ENCODE measurements at regions not wholly inside any gene's neighbourhood (a gene's known extent, or its start where the extent isn't known, plus 50 kb on each side); places are given as distances from the start of the nearest gene placed in this dataset.

- peak; percentile 62 for DNase-seq (ENCODE audit: low read depth)
Measured at GRCh38 chr16:66212428-66212827, 154.1 kb upstream of the CDH5 start.

GRCh38 chr16:66211651-66212050, 154.8 kb upstream of the CDH5 start:
- no peak for DNase-seq (ENCODE audit: low read depth)

DNA sequence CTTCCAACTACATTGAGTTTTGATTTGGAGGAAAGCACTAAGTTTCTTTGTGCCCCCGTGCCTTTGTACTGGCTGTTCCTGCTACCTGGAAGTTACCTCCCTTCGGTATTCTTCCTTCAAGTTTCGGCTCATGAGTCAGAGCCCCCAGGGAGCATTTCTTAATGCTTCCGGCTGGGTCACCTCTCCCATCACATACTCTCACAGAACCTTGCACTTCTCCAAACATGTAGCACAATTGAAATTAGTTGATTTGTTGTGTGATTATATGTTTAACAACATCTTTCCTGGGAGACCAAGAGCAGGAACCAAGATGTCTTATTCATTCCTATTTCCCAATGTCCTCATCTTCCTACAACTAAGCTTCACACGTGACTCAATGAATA, 158.6 kb upstream of the CDH5 start:
- DNase-seq (ENCODE audit: low read depth), result no peak

DNA sequence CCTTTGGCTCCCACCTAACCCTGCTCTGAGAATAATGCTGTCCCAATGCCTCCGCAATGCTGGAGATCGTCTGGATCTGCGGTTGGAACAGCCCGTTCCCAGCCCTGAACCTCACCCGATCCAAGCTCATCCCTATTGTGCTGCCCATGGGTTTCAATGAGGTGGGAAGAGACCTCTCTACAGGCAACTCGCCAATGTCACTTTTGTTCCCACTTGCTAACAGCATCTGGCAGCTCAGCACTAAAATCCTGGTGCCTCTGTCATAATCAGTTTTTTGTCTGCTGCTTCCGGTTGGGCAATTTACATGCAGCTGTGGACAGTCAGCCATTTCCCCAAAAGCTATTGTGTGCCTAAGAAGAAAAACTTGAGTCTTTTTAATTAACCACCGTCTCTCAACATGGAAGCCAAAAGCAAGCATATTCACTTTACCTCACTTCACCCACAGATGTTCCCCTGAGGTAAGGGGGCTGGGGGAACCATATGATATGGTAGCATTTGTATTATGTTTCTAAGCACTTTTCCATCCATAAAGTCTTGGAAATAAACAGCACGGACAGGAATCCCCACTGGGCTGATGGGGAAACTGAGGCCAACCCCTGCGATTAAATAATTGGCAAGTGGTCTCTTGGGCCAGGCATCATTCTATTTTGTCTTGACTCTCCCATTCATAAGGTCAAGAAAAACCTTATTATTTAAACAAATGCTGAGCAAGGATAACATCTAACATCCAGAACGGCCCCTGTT, 159.2 kb upstream of the CDH5 start:
- peak; percentile 16 for DNase-seq (ENCODE audit: low read depth)

DNA sequence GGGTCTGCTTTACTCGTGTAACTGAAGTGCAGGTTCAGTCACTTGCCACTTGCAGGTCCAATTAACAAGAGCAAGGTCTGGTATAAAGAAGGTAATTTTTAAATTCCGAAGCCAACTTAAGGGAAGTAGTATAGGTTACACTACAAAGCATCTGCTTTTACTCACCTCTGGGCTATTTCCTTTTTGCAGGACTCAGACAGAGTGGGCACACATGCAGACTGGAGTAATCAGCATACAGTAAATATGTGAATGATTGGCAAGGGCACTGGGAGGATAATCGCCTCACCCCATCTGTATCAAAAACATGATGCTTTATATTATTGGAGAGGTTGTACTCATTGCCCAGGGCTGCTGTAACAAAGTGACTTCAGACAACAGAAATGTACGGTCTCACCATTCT, 160.1 kb upstream of the CDH5 start:
- no peak for DNase-seq (ENCODE audit: low read depth)

DNA sequence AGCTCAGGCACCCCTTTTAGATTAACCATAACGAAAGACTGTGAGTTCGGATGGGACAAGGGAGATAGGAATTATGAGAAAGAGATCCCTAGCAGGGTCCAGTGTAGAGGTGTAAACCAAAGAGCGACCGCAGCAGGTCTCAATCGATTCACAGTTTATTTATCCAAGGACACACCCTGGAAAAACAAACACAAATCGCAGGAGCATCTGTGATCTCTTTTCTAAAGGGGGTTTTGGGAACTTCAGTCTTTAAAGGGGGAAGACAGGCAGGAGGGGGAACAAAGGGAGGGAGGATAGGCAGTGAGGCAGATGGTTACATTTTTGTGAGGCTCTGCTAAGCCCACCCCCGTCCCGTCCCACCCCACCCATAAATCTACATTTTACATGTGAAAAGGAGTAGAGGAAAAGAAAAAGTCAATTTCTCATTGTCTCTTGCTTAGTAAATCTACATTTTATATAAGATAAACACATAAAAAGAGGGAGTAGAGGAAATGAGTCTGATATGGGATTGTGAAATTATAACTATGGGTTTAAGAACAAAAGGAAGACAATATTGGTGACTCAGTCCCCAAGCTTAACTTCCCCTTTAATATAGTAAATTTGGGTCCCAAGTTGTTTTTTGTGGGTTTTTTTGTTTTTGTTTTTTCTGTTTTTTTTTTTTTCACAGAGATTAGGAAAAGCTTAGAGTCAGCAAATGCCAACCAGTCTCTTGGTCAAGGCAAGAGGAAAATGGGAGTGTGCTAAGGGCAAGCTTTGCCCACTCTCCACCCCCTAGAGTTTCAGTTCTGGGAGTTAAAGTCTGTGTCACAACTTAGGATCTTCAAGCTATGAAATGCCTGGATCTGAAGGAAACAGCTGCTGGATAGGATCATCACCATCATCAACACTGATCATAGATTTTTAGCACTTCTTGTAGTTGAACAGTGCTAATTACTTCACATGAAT, 160.9 kb upstream of the CDH5 start:
- DNase-seq (ENCODE audit: low read depth), result peak; percentile 61

DNA sequence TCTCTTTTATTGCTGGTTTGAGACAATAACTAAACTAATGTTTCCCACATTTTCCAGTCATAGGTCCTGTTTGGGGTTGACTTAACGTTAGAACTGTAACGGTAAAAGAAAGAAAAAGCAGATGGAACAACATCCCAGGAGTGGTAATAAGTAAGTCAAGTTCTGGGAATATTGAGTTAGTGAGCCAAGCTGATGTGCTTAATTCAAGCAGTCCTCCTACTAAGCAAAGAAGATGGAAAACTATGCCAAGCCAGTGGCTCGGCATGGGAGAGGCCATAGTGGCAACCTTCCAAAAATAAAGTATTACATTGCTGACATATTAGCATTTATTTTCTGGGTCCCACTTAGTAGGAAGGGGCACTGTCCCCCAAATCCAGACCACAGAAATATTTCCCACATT, 161.7 kb upstream of the CDH5 start:
- DNase-seq (ENCODE audit: low read depth), result peak; percentile 59

GRCh38 chr16:66203476-66203875, 163.0 kb upstream of the CDH5 start:
- no peak for DNase-seq (ENCODE audit: low read depth)

- no peak for DNase-seq (ENCODE audit: low read depth)
Measured at GRCh38 chr16:66199189-66199588, 167.3 kb upstream of the CDH5 start.

GRCh38 chr16:66198641-66199040, 167.8 kb upstream of the CDH5 start:
- DNase-seq (ENCODE audit: low read depth), result no peak

GRCh38 chr16:66197668-66198278, 168.7 kb upstream of the CDH5 start:
- no peak for DNase-seq (ENCODE audit: low read depth)

GRCh38 chr16:66196770-66197169, 169.7 kb upstream of the CDH5 start:
- no peak for DNase-seq (ENCODE audit: low read depth)

DNA sequence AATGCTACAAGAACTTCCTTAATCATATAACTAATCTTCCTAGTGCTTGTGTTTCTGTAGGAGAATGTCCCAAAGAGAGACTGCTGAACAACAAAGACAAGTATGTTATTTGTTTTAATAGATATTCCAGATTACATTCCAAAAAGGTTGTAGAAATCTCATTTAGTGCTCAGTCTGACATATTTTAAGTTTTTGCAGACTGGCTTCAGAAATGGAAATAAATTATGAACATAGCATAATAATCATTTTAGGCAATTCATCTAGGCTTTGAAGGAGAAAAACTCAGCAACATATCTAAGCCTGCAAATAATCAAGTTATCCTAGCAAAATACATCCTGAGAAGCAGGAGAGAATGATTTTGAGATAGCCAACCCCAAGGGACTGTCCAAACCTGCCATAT, 171.6 kb upstream of the CDH5 start:
- no peak for DNase-seq (ENCODE audit: low read depth)

- DNase-seq (ENCODE audit: low read depth), result no peak
Measured at GRCh38 chr16:66193543-66194229, 172.8 kb upstream of the CDH5 start.

- peak; percentile 59 for DNase-seq (ENCODE audit: low read depth)
Measured at GRCh38 chr16:66190411-66190810, 176.1 kb upstream of the CDH5 start.

DNA sequence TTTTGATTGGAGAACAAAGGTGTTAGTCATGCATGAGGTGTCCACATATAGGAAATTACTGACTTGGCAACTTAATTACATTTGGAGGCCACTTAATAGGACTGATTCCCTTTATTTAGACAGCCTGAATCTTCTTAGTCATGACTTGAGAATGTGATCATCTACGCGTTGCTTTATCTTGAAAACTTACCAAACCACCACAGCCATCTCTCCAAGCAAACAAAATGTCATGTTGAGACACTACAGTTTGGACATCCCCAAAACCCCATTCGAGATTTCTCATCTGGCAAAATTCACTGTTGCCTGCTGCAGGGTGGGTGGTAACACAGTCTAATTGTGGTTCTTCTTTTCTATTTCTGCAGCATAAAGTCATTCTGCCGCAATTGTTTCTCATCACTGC, 176.5 kb upstream of the CDH5 start:
- peak; percentile 42 for DNase-seq (ENCODE audit: low read depth)

DNA sequence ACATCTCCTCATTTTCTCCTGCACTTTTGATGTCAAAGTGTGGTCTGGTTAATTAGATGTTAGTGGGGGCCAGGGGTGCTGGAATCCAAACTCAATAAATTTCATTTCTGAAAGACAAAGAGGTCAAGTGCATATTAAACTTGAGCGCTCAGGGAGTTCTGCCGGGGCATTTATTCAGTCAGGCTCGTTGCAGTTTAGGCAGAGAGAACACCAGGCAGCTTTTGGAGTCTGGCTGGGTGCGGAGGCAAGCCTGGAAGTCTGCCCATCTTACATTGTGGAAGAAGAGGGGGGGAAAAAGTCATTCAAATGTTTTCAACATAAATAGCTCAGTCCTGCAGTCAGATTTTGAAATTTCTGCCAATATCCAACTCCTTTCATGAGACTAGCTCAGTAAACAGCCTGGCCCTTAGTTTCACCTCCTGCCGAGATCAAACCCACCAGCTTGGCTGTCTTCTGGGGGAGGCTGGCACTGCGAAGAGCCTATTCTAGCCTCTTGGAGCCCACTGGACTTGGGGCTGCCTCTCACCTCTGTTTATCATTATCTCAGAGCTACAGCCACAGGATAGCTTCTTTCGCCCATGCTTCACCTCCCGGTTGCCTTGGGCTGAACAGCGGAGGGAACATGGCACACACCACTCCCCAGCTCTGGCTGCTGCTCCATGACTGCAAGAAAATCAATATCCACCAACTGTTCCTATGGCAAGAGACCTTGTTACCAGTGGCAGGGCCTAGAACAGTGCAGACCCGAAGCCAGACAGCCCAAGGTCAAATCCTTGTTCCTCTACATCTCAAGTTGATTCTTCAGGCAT, 177.4 kb upstream of the CDH5 start:
- DNase-seq (ENCODE audit: low read depth), result no peak

DNA sequence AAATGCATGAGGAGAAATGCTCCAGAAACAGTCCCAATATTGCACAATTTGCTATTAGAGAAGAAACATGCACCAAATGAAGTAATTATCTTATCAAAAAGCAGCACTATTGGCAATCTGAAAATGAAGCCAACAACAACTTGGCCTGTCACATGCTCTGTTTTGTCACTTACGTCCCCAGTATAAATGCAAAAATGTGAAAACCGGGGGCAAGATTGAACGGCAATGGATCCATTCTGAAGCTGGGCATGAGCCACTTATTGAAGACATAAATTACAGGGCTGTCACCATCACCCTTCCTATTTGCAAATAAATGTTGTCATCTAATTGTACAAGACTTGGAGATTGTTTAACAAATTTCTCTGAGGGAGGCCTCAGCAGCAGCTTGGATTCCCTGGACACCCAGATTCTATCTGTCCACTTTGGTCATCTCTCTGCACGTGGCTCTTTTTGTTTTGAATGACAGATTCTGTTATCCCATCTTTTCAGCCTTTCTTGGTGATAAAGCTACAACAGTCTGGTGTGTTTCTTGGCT, 180.2 kb upstream of the CDH5 start:
- no peak for DNase-seq (ENCODE audit: low read depth)

DNA sequence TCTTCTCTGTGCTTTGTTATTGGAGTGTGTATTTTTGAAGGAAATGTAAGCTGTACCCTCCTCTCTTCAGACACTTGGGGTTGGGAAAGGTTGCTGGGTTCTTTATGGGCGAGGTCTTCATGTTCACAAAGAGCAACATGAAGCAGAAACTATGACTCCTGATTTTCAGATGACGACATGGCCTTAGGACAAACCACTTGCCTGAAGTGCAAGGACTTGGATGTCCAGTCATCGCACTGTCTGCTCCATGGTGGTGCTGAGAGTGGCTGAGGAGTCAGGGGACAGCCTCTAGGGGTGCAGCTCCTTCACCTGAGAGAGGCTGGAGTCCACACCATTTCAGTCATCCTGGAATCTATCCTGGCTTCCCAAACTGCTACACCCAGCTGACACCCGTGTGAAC, 183.9 kb upstream of the CDH5 start:
- no peak for DNase-seq (ENCODE audit: low read depth)

DNA sequence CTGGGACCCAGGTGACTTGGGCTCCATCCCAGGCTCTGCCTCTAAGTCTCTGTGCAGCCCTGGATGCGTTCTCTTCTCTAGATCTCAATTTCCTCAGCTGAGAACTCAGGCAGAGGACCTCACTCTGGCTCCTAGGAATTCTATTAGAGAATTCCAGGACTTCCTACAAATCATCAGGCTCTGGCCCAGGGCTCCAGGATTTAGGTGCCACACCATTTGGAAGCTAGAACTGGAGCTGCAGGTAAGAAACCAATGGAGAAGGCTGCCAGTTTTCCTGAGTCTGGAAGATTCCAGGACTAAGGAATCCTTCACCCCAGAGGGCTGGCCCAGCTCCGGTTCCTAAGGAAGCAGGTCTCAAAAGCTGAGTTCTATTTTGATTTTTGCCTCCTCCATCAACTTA, 189.8 kb upstream of the CDH5 start:
- DNase-seq (ENCODE audit: low read depth), result no peak

All from myocyte (in vitro differentiated cells).